ENCODE measurements at regions not wholly inside any gene's neighbourhood (a gene's known extent, or its start where the extent isn't known, plus 50 kb on each side); places are given as distances from the start of the nearest gene placed in this dataset.

DNA sequence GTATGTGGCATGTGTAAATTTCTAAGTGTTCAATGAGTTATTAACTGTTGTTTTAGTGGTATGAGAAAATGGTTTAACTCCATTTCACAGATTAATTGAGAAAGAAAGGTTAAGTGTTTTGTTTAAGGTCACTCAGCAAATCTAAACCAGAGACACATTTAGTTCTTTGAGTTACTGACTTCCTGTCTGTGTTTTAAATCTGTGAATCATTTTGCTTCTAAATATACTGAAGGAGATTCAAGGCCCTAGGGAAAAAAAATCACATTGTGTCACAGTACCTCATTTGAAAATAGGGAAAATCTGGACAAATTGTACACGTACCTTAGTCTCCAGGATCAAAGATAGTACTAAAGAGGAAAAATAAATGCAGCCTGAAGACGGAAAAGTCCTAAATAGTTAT lies 368.2 kb downstream of the TMEM161B start:
- no peaks in the 10 kb centered on the region for H3K27me3 ChIP-seq (ENCODE audit: insufficient read depth)
- no peaks in the 10 kb centered on the region for H3K9me2 ChIP-seq (ENCODE audit: insufficient read depth)
- peaks cover 12% of the 10 kb centered on the region for H3K4me1 Mint-ChIP-seq
- H3K79me2 ChIP-seq (replicated peaks; ENCODE audit: insufficient read depth): no peaks in the 10 kb centered on the region
- H3K27me3 Mint-ChIP-seq (ENCODE audit: insufficient read depth, low read depth, poor library complexity): no peaks in the 10 kb centered on the region
- H3K4me3 Mint-ChIP-seq: no peak overlapping the region
- no peaks in the 10 kb centered on the region for H3F3A ChIP-seq (replicated peaks; ENCODE audit: low read depth)
- no peak overlapping the region for H3K27ac ChIP-seq (ENCODE audit: low read depth)
- no peak overlapping the region for H2AFZ ChIP-seq
- no peaks in the 10 kb centered on the region for H3K36me3 ChIP-seq (ENCODE audit: insufficient read depth)
- H3K4me2 ChIP-seq: no peak overlapping the region
- DNase-seq (ENCODE audit: low spot score): no peak
- no peaks in the 10 kb centered on the region for H3K9me3 Mint-ChIP-seq
- ATAC-seq: no peak
- no peaks in the 10 kb centered on the region for H3K36me3 Mint-ChIP-seq (ENCODE audit: low read depth)
- H3K4me3 ChIP-seq: no peak overlapping the region
- TF ChIP-seq CREB1 (CRISPR knock-in tag; IDR thresholded peaks at IDR 0.05; ENCODE audit: low read depth): no peak
- TF ChIP-seq ZNF114 (CRISPR knock-in tag; IDR thresholded peaks at IDR 0.05): no peak
- TF ChIP-seq POLR2AphosphoS5 (IDR thresholded peaks at IDR 0.05; ENCODE audit: low read depth): no peak
- no peak for TF ChIP-seq ZNF331 (CRISPR knock-in tag; IDR thresholded peaks at IDR 0.05; ENCODE audit: low read depth)
- TF ChIP-seq EZH2phosphoT487 (IDR thresholded peaks at IDR 0.05; ENCODE audit: unreplicated experiment): no peak
- TF ChIP-seq, protein P1, sequence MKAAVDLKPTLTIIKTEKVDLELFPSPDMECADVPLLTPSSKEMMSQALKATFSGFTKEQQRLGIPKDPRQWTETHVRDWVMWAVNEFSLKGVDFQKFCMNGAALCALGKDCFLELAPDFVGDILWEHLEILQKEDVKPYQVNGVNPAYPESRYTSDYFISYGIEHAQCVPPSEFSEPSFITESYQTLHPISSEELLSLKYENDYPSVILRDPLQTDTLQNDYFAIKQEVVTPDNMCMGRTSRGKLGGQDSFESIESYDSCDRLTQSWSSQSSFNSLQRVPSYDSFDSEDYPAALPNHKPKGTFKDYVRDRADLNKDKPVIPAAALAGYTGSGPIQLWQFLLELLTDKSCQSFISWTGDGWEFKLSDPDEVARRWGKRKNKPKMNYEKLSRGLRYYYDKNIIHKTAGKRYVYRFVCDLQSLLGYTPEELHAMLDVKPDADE (IDR thresholded peaks at IDR 0.05): no peak
- no peak for TF ChIP-seq EZH2 (IDR thresholded peaks at IDR 0.05; ENCODE audit: low read depth, unreplicated experiment)
- TF ChIP-seq, protein P2, sequence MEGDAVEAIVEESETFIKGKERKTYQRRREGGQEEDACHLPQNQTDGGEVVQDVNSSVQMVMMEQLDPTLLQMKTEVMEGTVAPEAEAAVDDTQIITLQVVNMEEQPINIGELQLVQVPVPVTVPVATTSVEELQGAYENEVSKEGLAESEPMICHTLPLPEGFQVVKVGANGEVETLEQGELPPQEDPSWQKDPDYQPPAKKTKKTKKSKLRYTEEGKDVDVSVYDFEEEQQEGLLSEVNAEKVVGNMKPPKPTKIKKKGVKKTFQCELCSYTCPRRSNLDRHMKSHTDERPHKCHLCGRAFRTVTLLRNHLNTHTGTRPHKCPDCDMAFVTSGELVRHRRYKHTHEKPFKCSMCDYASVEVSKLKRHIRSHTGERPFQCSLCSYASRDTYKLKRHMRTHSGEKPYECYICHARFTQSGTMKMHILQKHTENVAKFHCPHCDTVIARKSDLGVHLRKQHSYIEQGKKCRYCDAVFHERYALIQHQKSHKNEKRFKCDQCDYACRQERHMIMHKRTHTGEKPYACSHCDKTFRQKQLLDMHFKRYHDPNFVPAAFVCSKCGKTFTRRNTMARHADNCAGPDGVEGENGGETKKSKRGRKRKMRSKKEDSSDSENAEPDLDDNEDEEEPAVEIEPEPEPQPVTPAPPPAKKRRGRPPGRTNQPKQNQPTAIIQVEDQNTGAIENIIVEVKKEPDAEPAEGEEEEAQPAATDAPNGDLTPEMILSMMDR (conservative IDR thresholded peaks at IDR 0.05; ENCODE audit: low read depth in 2 of 2): no peak
- TF ChIP-seq NANOG (IDR thresholded peaks at IDR 0.05; ENCODE audit: borderline replicate concordance): no peak
- TF ChIP-seq, protein P3, sequence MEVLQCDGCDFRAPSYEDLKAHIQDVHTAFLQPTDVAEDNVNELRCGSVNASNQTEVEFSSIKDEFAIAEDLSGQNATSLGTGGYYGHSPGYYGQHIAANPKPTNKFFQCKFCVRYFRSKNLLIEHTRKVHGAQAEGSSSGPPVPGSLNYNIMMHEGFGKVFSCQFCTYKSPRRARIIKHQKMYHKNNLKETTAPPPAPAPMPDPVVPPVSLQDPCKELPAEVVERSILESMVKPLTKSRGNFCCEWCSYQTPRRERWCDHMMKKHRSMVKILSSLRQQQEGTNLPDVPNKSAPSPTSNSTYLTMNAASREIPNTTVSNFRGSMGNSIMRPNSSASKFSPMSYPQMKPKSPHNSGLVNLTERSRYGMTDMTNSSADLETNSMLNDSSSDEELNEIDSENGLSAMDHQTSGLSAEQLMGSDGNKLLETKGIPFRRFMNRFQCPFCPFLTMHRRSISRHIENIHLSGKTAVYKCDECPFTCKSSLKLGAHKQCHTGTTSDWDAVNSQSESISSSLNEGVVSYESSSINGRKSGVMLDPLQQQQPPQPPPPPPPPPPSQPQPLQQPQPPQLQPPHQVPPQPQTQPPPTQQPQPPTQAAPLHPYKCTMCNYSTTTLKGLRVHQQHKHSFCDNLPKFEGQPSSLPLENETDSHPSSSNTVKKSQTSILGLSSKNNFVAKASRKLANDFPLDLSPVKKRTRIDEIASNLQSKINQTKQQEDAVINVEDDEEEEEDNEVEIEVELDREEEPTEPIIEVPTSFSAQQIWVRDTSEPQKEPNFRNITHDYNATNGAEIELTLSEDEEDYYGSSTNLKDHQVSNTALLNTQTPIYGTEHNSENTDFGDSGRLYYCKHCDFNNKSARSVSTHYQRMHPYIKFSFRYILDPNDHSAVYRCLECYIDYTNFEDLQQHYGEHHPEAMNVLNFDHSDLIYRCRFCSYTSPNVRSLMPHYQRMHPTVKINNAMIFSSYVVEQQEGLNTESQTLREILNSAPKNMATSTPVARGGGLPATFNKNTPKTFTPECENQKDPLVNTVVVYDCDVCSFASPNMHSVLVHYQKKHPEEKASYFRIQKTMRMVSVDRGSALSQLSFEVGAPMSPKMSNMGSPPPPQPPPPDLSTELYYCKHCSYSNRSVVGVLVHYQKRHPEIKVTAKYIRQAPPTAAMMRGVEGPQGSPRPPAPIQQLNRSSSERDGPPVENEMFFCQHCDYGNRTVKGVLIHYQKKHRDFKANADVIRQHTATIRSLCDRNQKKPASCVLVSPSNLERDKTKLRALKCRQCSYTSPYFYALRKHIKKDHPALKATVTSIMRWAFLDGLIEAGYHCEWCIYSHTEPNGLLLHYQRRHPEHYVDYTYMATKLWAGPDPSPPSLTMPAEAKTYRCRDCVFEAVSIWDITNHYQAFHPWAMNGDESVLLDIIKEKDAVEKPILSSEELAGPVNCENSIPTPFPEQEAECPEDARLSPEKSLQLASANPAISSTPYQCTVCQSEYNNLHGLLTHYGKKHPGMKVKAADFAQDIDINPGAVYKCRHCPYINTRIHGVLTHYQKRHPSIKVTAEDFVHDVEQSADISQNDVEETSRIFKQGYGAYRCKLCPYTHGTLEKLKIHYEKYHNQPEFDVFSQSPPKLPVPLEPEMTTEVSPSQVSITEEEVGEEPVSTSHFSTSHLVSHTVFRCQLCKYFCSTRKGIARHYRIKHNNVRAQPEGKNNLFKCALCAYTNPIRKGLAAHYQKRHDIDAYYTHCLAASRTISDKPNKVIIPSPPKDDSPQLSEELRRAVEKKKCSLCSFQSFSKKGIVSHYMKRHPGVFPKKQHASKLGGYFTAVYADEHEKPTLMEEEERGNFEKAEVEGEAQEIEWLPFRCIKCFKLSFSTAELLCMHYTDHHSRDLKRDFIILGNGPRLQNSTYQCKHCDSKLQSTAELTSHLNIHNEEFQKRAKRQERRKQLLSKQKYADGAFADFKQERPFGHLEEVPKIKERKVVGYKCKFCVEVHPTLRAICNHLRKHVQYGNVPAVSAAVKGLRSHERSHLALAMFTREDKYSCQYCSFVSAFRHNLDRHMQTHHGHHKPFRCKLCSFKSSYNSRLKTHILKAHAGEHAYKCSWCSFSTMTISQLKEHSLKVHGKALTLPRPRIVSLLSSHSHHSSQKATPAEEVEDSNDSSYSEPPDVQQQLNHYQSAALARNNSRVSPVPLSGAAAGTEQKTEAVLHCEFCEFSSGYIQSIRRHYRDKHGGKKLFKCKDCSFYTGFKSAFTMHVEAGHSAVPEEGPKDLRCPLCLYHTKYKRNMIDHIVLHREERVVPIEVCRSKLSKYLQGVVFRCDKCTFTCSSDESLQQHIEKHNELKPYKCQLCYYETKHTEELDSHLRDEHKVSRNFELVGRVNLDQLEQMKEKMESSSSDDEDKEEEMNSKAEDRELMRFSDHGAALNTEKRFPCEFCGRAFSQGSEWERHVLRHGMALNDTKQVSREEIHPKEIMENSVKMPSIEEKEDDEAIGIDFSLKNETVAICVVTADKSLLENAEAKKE (CRISPR knock-in tag; IDR thresholded peaks at IDR 0.05): no peak
- TF ChIP-seq STAT1 (IDR thresholded peaks at IDR 0.05; ENCODE audit: unreplicated experiment): no peak
- no peak for TF ChIP-seq JUNB (IDR thresholded peaks at IDR 0.05; ENCODE audit: unreplicated experiment)
- TF ChIP-seq, protein P4, sequence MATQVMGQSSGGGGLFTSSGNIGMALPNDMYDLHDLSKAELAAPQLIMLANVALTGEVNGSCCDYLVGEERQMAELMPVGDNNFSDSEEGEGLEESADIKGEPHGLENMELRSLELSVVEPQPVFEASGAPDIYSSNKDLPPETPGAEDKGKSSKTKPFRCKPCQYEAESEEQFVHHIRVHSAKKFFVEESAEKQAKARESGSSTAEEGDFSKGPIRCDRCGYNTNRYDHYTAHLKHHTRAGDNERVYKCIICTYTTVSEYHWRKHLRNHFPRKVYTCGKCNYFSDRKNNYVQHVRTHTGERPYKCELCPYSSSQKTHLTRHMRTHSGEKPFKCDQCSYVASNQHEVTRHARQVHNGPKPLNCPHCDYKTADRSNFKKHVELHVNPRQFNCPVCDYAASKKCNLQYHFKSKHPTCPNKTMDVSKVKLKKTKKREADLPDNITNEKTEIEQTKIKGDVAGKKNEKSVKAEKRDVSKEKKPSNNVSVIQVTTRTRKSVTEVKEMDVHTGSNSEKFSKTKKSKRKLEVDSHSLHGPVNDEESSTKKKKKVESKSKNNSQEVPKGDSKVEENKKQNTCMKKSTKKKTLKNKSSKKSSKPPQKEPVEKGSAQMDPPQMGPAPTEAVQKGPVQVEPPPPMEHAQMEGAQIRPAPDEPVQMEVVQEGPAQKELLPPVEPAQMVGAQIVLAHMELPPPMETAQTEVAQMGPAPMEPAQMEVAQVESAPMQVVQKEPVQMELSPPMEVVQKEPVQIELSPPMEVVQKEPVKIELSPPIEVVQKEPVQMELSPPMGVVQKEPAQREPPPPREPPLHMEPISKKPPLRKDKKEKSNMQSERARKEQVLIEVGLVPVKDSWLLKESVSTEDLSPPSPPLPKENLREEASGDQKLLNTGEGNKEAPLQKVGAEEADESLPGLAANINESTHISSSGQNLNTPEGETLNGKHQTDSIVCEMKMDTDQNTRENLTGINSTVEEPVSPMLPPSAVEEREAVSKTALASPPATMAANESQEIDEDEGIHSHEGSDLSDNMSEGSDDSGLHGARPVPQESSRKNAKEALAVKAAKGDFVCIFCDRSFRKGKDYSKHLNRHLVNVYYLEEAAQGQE (IDR thresholded peaks at IDR 0.05; ENCODE audit: unreplicated experiment): no peak
- no peak overlapping the region for H3K27ac Mint-ChIP-seq
- peaks cover 22% of the 10 kb centered on the region for H3K4me1 ChIP-seq (ENCODE audit: insufficient read depth)
- H4K20me1 ChIP-seq (replicated peaks; ENCODE audit: insufficient read depth): no peaks in the 10 kb centered on the region

All from GM23338 (cell line).